ENCODE measurements at regions not wholly inside any gene's neighbourhood (a gene's known extent, or its start where the extent isn't known, plus 50 kb on each side); places are given as distances from the start of the nearest gene placed in this dataset.
"Not testable (repeated sequence)": the region's sequence is repeated elsewhere in the genome, so short reads cannot be mapped to it uniquely, and the experiment has no call there.

GRCh38 chr12:131192951-131193350 lies 239.2 kb downstream of the ADGRD1 start:
- DNase-seq = no peak

- DNase-seq = peak; percentile 40
Observed at GRCh38 chr12:131194166-131194565, 240.5 kb downstream of the ADGRD1 start.

- no peak for DNase-seq
Observed at GRCh38 chr12:131195796-131196195, 242.1 kb downstream of the ADGRD1 start.

- no peak for DNase-seq
Observed at GRCh38 chr12:131196220-131196619, 242.5 kb downstream of the ADGRD1 start.

- no peak for DNase-seq
Observed at GRCh38 chr12:131197490-131197889, 243.8 kb downstream of the ADGRD1 start.

GRCh38 chr12:131199221-131199620 lies 245.5 kb downstream of the ADGRD1 start:
- no peak for DNase-seq

GRCh38 chr12:131201912-131202311 lies 248.2 kb downstream of the ADGRD1 start:
- DNase-seq = not testable (repeated sequence)

- DNase-seq = no peak
Observed at GRCh38 chr12:131202592-131203378, 249.1 kb downstream of the ADGRD1 start.

- DNase-seq = no peak
Observed at GRCh38 chr12:131203666-131204415, 250.1 kb downstream of the ADGRD1 start.

GRCh38 chr12:131204416-131205274 lies 250.9 kb downstream of the ADGRD1 start:
- DNase-seq = no peak

- DNase-seq = not testable (repeated sequence)
Observed at GRCh38 chr12:131205275-131205933, 251.7 kb downstream of the ADGRD1 start.

GRCh38 chr12:131206630-131207299 lies 253.1 kb downstream of the ADGRD1 start:
- not testable (repeated sequence) for DNase-seq

- not testable (repeated sequence) for DNase-seq
Observed at GRCh38 chr12:131207300-131207660, 253.6 kb downstream of the ADGRD1 start.

- not testable (repeated sequence) for DNase-seq
Observed at GRCh38 chr12:131207841-131208240, 254.1 kb downstream of the ADGRD1 start.

GRCh38 chr12:131208425-131208824 lies 254.7 kb downstream of the ADGRD1 start:
- DNase-seq = no peak

- no peak for DNase-seq
Observed at GRCh38 chr12:131209082-131210070, 255.7 kb downstream of the ADGRD1 start.

GRCh38 chr12:131210506-131211339 lies 257.0 kb downstream of the ADGRD1 start:
- no peak for DNase-seq

GRCh38 chr12:131211340-131211938 lies 257.7 kb downstream of the ADGRD1 start:
- DNase-seq = no peak

GRCh38 chr12:131213896-131214442 lies 260.3 kb downstream of the ADGRD1 start:
- no peak for DNase-seq
